ENCODE measurements at regions not wholly inside any gene's neighbourhood (a gene's known extent, or its start where the extent isn't known, plus 50 kb on each side); places are given as distances from the start of the nearest gene placed in this dataset.
A peak's percentile ranks its signal among the peaks of the same experiment; 100 is the strongest.

GRCh38 chr3:107882261-107882660 lies 208.6 kb downstream of the CD47 start:
- CTCF ChIA-PET, result interaction anchor here (1.5 kb wide), 1 partner anchor 13 kb away, joined by 3 read pairs; no protein-coding TSS in a partner anchor
- Mint-ChIP-seq H3K4me1 (ENCODE audit: low read depth) (peaks cover 4% of the 10 kb centered on the region), H3K4me3 (no peak overlapping the region), H3K27ac (no peak overlapping the region), H3K9me3 (no peaks in the 10 kb centered on the region), H3K36me3 (ENCODE audit: low read depth) (no peaks in the 10 kb centered on the region), H3K27me3 (peaks cover 2% of the 10 kb centered on the region)
- POLR2A ChIA-PET, result interaction anchor here (0.6 kb wide), 1 partner anchor 133 kb away, joined by 3 read pairs; no protein-coding TSS in a partner anchor
- intact Hi-C loops (cut with micrococcal nuclease), result no loop called here
- TF ChIP-seq CTCF (IDR thresholded peaks at IDR 0.05), result no peak
- DNase-seq (no peak), ATAC-seq (no peak)

GRCh38 chr3:107881509-107881908 lies 209.3 kb downstream of the CD47 start:
- TF ChIP-seq CTCF (IDR thresholded peaks at IDR 0.05), result no peak
- no peak overlapping the region for H3K4me3 Mint-ChIP-seq
- H3K9me3 Mint-ChIP-seq, result no peaks in the 10 kb centered on the region
- ATAC-seq (no peak), DNase-seq (no peak)
- H3K36me3 Mint-ChIP-seq (ENCODE audit: low read depth), result no peaks in the 10 kb centered on the region
- CTCF ChIA-PET, result interaction anchor here (1.5 kb wide), 1 partner anchor 14 kb away, joined by 3 read pairs; no protein-coding TSS in a partner anchor
- no peak overlapping the region for H3K27ac Mint-ChIP-seq
- POLR2A ChIA-PET, result no interaction called here
- intact Hi-C loops (cut with micrococcal nuclease), result no loop called here
- H3K27me3 Mint-ChIP-seq, result peaks cover 2% of the 10 kb centered on the region
- peaks cover 4% of the 10 kb centered on the region for H3K4me1 Mint-ChIP-seq (ENCODE audit: low read depth)

GRCh38 chr3:107880702-107881101 lies 210.1 kb downstream of the CD47 start:
- no peak for TF ChIP-seq CTCF (IDR thresholded peaks at IDR 0.05)
- peak; percentile 49 for ATAC-seq
- Mint-ChIP-seq H3K4me1 (ENCODE audit: low read depth) (peaks cover 4% of the 10 kb centered on the region), H3K4me3 (no peak overlapping the region), H3K9me3 (no peaks in the 10 kb centered on the region), H3K27ac (no peak overlapping the region), H3K36me3 (ENCODE audit: low read depth) (no peaks in the 10 kb centered on the region), H3K27me3 (peaks cover 2% of the 10 kb centered on the region)
- CTCF ChIA-PET, result interaction anchor here (1.2 to 1.5 kb wide), 2 partner anchors 14 to 47 kb away, joined by 3 read pairs; no protein-coding TSS in a partner anchor
- DNase-seq, result no peak
- intact Hi-C loops (cut with micrococcal nuclease), result no loop called here
- POLR2A ChIA-PET, result no interaction called here

- intact Hi-C loops (cut with micrococcal nuclease), result no loop called here
- peaks cover 4% of the 10 kb centered on the region for H3K4me1 Mint-ChIP-seq (ENCODE audit: low read depth)
- POLR2A ChIA-PET, result no interaction called here
Observed at GRCh38 chr3:107877936-107878335, 212.9 kb downstream of the CD47 start.

More at GRCh38 chr3:107877936-107878335, 212.9 kb downstream of the CD47 start:
- ATAC-seq (no peak), DNase-seq (no peak)
- H3K27ac Mint-ChIP-seq, result no peak overlapping the region
- no peak overlapping the region for H3K4me3 Mint-ChIP-seq
- no peak for TF ChIP-seq CTCF (IDR thresholded peaks at IDR 0.05)
- H3K27me3 Mint-ChIP-seq, result peaks cover 2% of the 10 kb centered on the region
- CTCF ChIA-PET, result no interaction called here
- no peaks in the 10 kb centered on the region for H3K36me3 Mint-ChIP-seq (ENCODE audit: low read depth)
- no peaks in the 10 kb centered on the region for H3K9me3 Mint-ChIP-seq
